Choroid plexus epithelial cell (primary cell): ENCODE measurements at regions not wholly inside any gene's neighbourhood (a gene's known extent, or its start where the extent isn't known, plus 50 kb on each side); places are given as distances from the start of the nearest gene placed in this dataset.

Experiments used
- DNase-seq: peaks from one replicate; pipeline ENCODE4 v3.0.0-alpha.2; 2010; ENCODE audit warnings: low read depth
- H3K4me3 ChIP-seq: 2 replicates; pipeline ENCODE4 v1.5.1; 2011; ENCODE audit warnings: low read depth, mild to moderate bottlenecking, control low read depth, low read length, moderate library complexity
- TF ChIP-seq, protein P1 (sequence below): conservative IDR thresholded peaks from 2 replicates; pipeline ENCODE4 v1.5.1; 2011; ENCODE audit warnings: low read depth, mild to moderate bottlenecking, control low read depth, inconsistent platforms, low read length, moderate library complexity

DNA sequence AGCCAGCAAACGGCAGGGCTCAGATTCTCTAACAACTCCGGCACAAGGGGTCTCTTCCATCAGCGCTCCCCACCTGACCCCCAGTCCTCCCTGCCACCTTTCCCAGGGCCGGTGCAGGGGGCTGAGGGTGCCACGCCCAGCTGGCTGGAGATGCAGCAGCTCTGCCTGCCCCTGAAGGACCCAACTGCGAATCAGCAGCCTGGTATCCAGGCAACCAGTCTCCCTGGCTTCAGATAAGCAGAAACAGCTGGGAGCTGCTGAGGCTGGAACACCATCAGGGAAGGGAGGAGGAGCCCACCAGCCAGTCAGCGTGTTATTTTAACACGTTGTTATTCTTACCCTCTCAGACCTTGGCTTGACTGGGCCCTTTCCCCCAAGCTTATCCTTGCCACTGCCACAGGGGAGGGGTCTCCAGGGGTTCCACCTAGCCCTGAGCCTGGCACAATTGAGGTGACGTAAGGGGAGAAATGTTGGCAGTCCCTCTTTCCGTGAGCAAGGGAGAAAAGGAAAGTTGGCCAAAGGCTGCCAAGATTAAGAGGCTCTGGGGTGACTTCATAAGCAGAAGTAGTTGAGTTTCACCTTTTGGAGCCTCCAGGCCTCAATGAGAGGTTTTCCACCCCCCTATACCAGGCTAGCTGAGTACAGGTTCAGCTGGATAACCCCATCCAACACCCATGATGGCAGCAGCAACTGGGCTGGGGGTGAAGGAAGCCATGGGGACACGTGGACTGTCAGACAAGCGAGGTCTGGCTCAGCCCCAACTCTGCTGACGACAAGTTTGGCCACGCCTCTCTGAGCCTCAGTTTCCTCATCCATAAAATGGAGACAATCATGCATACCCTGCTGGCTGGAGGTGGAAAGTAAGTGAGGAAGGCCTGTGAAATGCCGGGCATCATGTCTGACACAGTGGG lies 91.1 kb downstream of the IRF2BPL start:
- no peak overlapping the region for H3K4me3 ChIP-seq
- peak; percentile 88 for DNase-seq
- TF ChIP-seq, protein P1, sequence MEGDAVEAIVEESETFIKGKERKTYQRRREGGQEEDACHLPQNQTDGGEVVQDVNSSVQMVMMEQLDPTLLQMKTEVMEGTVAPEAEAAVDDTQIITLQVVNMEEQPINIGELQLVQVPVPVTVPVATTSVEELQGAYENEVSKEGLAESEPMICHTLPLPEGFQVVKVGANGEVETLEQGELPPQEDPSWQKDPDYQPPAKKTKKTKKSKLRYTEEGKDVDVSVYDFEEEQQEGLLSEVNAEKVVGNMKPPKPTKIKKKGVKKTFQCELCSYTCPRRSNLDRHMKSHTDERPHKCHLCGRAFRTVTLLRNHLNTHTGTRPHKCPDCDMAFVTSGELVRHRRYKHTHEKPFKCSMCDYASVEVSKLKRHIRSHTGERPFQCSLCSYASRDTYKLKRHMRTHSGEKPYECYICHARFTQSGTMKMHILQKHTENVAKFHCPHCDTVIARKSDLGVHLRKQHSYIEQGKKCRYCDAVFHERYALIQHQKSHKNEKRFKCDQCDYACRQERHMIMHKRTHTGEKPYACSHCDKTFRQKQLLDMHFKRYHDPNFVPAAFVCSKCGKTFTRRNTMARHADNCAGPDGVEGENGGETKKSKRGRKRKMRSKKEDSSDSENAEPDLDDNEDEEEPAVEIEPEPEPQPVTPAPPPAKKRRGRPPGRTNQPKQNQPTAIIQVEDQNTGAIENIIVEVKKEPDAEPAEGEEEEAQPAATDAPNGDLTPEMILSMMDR, result no peak

DNA sequence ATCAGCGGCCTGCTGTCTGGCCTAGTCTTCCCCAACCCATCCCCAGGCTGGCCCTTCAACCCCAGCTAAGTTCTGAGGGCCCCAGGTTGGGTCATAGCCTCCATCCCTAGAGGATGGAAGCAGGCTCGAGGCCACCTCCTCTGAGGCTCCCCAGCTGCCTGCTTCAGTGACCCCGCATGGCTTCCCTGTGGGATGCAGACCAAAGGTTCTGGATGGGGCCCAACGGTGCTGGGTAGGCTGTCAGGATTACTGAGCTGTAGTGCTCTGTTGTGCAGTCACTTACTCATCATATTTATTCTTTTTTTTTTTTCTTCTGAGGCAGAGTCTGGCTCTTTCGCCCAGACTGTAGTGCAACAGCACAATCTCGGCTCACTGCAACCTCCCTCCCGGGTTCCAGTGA lies 92.0 kb downstream of the IRF2BPL start:
- TF ChIP-seq, protein P1, result no peak
- peak; percentile 66 for DNase-seq
- H3K4me3 ChIP-seq, result no peak overlapping the region

DNA sequence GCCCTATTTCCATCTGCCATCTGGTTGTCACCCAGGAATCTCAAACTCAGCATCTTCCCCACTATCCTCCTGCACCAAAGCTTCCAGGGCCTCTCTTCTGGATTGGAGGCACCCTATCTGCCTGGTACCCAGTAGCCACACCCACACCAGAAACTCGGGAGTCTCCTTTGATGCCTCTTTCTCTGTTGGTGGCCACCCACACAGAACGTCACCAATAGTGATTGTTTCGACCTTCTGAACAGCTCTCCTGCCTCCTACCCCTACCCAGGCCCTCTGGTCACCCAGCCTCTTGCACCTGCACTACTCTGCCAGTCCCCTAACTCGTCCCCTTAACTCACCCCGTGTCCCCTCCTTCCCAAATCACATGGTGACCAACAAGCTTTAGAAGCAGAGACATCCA lies 95.0 kb downstream of the IRF2BPL start:
- no peak for DNase-seq
- H3K4me3 ChIP-seq, result no peak overlapping the region
- TF ChIP-seq, protein P1, result no peak

DNA sequence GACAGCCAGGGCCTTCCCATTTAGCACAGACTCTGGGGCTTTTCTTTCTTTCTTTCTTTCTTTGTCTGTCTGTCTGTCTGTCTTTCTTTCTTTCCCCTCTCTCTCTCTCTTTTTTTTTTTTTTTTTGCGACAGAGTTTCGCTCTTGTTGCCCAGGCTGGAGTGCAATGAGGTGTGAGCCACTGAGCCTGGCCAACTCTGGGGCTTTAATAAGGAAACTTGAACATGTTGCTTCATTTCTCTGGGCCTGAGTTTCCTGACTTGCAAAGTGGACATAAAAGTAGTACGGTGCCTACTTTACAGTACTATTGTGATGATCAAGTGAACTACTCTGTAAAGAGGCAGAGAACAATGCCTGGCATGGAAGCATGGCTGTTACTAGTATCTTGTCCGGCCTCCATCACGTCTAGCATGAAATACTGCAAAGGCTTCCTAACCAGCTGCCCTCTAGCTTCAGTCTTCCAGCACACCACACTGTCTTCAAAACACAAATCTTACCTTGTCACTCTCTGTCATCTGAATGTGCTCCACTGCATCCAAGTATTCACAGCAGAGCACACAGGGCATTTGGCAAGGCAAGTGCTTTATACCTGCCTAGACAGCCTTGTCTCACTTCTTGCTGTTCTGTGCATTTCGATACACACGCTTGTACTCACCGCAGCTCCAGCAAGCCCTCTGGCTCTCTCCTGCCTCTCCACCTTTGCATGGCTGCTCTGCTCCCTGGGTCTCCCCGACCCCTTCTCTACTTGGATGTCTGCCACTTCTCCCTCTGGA lies 96.7 kb downstream of the IRF2BPL start:
- TF ChIP-seq, protein P1, result no peak
- DNase-seq, result no peak
- no peak overlapping the region for H3K4me3 ChIP-seq

DNA sequence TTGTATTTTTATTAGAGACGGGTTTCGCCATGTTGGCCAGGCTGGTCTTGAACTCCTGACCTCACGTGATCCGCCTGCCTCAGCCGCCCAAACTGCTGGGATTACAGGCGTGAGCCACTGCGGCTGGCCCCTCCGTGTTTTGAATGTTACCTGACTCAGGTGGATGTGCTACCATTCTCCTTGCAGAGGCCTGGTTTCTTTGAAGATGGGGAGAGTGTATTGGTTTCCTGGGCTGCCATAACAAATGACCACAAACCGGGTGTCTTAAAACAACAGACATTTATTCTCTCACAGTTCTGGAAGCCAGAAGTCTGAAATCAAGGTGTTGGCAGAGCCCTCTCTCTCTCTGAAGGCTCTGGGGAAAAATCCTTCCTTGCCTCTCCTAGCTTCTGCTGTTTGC lies 98.0 kb downstream of the IRF2BPL start:
- TF ChIP-seq, protein P1, result no peak
- no peak overlapping the region for H3K4me3 ChIP-seq
- DNase-seq, result no peak

DNA sequence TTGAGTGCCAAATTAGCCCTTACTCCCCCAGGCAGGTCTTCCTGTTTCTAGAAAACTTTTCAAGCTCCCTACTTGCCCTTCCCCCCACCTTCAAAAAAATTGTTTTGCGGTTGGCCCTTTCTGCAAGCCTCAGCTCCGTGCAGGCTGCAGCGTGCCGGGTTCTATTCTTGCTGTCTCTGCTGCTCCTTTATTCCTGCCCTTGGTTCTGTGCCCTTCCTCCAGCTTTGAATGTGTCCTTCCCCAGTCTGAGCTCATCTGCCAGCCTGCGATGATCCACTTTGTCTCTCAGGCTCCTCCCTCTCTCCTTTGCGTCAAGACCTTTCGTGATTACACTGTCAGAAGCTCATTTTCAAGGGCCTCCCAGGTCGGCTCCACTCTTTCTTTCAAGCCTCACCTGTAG lies 98.6 kb downstream of the IRF2BPL start:
- H3K4me3 ChIP-seq, result no peak overlapping the region
- TF ChIP-seq, protein P1, result no peak
- DNase-seq, result no peak
